DMS53 treated with DMSO at 0.1 percent for 48 hours (cell line): ENCODE measurements at regions not wholly inside any gene's neighbourhood (a gene's known extent, or its start where the extent isn't known, plus 50 kb on each side); places are given as distances from the start of the nearest gene placed in this dataset.
"Not testable (repeated sequence)": the region's sequence is repeated elsewhere in the genome, so short reads cannot be mapped to it uniquely, and the experiment has no call there.

Experiments
- DNase-seq: peaks from one replicate; lab custom pipeline; 2025; ENCODE audit not compliant: unreplicated experiment; lab: John Stamatoyannopoulos, UW

GRCh38 chrX:140343226-140343868 is 161.5 kb downstream of the SOX3 start:
- no peak for DNase-seq

DNA sequence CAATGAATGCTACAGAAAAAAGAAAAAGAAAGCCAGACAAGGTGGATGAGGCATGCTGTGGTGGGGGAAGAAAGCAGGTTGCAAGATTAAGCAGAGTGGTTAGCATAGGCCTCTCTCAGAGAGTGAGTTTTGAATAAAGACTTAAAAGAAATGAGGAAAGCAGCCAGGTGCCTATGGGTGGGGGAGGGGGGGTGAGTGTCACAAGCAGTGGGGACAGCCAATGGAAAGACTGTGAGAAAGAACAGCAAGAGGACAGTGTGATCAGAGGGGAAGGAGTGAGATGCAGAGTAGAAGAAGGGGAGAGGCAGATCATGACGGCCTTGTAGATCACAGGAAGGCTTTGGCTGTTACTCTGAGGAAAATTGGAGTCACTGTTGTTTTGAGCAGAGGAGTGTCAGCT is 162.5 kb downstream of the SOX3 start:
- DNase-seq, result no peak

DNA sequence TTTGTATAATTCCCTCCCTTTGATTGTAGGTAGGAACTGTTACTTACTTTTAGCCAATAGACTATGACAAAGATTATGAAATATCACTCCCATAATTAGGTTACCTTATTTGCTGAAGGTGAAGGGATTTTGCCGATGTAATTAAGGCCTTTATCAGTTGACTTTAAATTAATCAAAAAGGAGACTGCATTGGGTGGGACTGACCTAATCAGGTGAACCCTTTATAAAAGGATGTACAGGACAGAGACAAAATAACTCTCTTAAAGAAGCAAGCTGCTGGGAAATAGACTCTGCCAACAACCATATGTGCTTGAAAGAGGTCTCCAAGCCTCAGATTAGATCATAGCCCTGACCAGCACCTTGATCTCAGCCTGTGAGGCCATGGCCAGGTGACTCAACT is 167.6 kb downstream of the SOX3 start:
- no peak for DNase-seq

GRCh38 chrX:140318296-140318695 is 186.6 kb downstream of the SOX3 start:
- no peak for DNase-seq

DNA sequence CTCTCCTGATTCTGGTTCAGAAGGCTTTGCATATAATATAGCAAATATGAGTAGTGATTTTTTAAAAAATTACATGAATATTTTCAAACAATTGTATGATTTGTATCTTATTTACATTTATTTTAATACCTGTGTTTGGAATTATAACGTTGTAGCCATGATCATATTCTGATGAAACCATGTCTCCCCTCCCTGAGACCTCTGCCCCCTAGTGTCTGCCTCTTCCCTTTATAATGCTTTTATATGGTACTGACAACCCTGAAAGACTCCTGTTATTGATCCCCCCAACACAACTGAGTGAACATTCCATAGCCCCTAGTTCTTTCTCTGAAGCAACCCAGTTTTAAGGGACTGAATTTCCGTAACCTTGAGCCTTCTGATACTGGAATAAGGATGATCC is 187.4 kb downstream of the SOX3 start:
- DNase-seq, result no peak

DNA sequence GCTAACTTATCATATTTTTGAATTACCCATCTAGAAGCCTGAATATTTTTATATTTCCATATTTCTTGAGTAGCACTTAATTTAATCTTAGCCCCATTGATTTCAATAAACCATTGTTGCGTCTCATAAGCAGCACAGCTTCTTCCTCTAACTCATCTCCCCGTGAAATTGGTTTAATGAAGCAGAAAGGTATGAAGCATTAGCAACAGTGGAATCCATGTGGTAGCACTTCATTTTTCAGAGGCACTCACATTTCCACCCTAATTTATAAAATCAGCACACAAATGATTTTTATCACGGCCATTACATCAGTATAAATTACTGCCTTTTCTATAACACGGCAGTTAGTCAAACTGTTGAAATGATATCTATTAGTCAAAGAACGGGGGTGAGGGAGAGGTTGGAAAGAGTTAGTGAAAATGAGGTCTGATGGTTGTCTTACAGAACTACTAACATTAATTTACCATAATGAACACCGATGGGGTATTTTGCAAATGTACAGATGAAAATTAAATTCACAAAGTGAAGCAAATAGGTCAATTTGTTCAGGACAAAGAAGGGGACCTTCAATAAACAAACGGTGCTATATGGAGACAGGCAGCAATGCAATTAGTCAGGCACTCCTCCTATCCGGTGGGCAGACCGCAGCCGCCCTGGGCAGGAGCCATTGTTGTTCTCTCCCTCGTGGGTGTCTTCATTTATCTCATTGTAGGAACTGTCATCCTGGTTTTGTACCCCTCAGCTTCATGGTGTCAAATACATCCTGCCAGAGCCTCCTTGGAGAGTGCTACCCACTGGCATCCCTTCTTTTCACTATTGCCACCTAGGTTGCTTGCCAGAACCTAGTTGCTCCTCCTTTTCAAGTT is 205.7 kb downstream of the SOX3 start:
- no peak for DNase-seq

- no peak for DNase-seq
Observed at GRCh38 chrX:140297273-140297672, 207.6 kb downstream of the SOX3 start.

GRCh38 chrX:140292961-140293360 is 211.9 kb downstream of the SOX3 start:
- DNase-seq, result no peak

DNA sequence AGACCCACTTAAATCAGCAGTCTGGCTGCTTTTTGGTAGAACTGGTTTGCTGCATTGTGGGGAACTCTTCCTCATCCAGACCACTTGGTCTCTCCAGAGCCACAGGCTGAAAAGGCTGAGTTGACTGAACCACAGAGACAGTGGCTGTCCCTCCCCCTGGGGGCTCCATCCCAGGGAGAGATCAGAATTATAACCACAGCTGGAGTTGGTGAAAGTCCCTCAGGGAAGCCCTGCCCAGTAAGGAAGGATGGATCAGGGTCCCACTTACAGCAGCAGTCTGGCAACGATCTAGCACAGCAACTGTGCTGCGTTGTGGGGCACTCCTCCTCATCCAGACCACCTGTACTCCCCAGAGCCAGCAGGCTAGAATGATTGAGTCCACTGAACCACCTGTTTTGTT is 212.7 kb downstream of the SOX3 start:
- DNase-seq, result no peak

GRCh38 chrX:140274811-140275525 is 229.9 kb downstream of the SOX3 start:
- DNase-seq, result peak; percentile 10

DNA sequence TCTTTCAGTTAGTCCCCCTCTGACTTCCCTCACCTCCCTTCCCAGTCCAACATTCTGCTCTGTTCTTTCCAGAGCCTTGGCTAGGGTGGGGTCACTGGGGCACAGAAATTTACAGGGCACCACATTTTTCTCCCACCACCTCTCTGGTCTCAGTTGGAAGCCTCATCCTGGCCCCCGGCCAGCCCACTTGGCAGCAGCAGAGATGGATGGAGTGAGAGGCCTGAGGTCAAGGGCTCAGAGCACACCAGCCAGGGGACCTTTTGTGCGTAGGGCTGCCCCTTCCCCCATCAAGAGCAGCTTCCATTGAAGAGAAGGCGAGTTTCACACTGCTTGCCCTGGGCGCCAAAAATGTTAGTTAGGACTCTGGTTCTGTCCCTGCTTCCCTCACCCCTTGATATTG is 230.9 kb downstream of the SOX3 start:
- no peak for DNase-seq

DNA sequence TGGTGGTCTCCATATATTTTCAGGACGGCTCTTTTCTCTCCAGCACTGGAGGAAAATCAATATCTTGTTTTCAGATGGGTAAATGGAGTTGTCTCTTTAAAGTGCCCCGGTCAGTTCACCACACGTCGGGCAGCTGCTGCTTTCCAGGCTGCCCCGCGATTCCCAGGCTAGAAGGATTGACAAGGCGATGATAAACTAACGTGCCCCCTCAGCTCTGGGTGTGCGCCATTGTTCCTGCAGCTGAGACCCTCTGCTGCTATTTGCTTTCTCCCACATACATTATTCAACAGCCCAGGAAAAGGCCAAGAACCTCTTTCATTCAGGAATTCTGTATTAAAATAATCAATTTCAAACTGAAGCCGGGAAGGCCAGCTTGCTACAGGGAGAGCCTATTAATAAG is 254.5 kb downstream of the SOX3 start:
- no peak for DNase-seq

DNA sequence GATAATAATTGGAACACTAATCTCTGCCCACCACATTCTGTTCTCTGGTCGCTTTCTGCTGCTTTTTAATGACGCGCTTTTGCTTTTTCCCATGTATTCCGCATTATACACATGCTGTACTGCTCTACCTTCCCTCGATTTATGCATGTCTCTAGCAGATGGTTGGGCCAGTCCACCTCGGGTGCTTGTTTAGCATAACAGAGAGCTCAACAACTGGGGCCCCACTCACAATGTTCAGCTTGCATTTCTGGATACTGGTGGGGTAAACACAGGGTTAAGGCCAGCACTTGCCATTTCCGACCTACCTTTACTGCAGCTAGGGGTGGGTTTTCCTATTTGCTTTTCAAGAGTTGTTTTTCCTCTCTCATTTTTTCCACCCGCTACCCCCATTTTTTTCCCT is 255.8 kb downstream of the SOX3 start:
- no peak for DNase-seq

DNA sequence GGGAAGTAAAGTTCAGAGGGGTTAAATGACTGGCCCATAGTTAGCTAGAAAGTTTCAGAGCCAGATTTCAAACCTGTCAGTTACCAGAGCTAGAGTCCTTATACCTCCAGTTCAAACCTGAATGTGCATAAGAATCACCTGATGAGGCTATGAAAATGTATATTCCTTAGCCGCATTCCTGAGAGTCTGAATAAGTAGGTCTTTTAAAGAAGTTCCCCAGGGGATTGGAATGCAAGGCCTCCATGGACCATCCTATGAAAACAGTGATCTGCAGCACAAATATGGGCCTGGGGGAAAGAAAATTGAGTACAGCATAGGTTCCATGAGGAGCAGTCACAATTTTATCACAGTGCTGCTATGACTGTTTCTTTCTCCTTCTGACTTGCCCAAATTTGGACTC is 263.9 kb upstream of the CXorf66 start:
- no peak for DNase-seq

GRCh38 chrX:140226037-140226436 is 260.7 kb upstream of the CXorf66 start:
- DNase-seq, result not testable (repeated sequence)

GRCh38 chrX:140215894-140216293 is 250.6 kb upstream of the CXorf66 start:
- DNase-seq, result not testable (repeated sequence)

DNA sequence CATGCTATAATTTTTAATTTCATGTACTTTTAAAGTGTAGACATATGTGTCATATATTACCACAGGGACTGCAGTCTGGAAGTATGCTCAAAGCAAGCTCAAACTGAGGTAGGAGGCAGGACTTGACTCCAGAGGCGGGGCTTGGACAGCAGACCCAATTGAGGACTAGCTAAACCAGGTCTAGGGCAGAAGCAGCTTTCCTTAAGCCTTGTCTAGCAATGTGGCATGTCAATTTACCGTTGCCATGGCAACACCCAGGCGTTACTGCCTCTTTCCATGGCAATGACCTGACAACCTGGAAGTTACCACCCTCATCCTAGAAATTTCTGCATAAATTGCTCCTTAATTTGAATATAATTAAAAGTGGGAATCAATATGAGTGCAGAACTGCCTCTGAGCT is 249.2 kb upstream of the CXorf66 start:
- DNase-seq, result not testable (repeated sequence)

DNA sequence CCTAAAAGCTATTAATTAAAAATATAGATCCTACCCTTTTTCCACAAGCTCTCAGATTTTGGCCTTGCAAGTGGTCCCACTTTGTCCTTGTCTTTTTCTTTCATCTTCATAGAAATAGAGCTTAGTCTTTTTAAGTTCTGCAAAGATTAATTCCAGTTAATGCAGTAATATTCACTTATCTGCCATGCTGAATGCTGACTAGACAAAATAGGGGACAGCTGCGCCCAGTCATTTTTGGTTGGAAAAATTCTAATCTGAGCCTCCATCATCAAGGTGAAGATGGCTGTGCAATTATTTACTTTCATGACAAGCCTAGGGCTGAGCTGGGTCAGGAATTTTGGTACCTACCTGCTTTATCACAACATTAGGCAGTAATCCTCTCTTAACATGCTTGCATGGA is 241.3 kb upstream of the CXorf66 start:
- no peak for DNase-seq

- no peak for DNase-seq
Observed at GRCh38 chrX:140190441-140191108, 225.3 kb upstream of the CXorf66 start.

DNA sequence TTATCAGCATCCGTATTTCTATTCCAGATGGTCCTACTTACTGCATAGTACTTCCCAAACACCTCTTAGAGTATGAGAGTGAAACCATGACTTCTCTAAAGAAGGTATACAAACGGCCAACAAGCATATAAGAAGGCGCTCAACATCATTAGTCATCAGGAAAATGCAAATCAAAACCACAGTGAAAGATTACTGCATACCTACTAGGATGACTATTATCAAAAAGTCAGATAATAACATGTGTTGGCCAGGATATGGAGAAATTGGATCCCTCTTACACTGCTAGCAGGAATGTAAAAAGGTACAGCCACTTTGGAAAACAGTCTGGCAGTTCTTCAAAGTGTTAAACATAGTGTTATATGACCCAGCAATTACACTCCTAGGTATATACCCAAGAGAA is 215.3 kb upstream of the CXorf66 start:
- DNase-seq, result no peak

DNA sequence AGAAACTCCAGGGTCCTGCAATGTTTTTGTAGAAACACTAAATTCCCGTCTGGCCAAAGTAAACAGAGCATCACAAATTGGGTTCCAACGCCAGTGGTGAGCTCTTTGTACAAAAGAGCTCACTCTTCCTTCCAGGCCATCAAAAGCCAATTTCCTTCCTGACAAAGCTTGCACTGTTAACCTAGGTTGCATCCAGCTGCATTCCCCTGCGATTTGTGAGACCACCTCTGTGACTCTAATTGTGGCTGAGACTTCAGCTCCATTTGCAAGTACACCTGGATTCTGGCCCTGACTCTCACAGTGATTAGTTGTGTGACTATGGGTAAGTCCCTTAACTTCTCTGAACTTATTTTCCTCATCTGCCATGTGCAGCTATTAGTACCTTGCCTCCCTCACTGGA is 212.5 kb upstream of the CXorf66 start:
- DNase-seq, result no peak
